HepG2 (cell line): ENCODE measurements at regions not wholly inside any gene's neighbourhood (a gene's known extent, or its start where the extent isn't known, plus 50 kb on each side); places are given as distances from the start of the nearest gene placed in this dataset.
"Not testable (repeated sequence)": the region's sequence is repeated elsewhere in the genome, so short reads cannot be mapped to it uniquely, and the experiment has no call there.

Experiments
- CTCF ChIP-seq: sonication (generic); formaldehyde crosslinking; IDR thresholded peaks from 2 replicates; pipeline ENCODE4 v1.5.0; 2020; ENCODE audit warnings: mild to moderate bottlenecking, missing genetic modification reagents, moderate library complexity
- ZFP36 ChIP-seq: fragments of 150-350 bp; IDR thresholded peaks from 2 replicates; pipeline ENCODE4 v1.6.1; 2018; ENCODE audit warnings: borderline replicate concordance, low read length, low read depth; ENCODE audit not compliant: partially characterized antibody
- ZNF616 ChIP-seq: sonication (generic); formaldehyde crosslinking; IDR thresholded peaks from 2 replicates; pipeline ENCODE4 v1.5.0; 2020; ENCODE audit warnings: low read depth, mild to moderate bottlenecking, missing genetic modification reagents

GRCh38 chr2:111365986-111366640 lies 245.4 kb downstream of the BCL2L11 start:
- not testable (repeated sequence) for TF ChIP-seq ZFP36; ZNF616 (CRISPR knock-in tag); CTCF (CRISPR knock-in tag)
